IMR-90 (cell line): ENCODE measurements at regions not wholly inside any gene's neighbourhood (a gene's known extent, or its start where the extent isn't known, plus 50 kb on each side); places are given as distances from the start of the nearest gene placed in this dataset.

Experiments
- MAZ ChIP-seq: IDR thresholded peaks from 2 replicates; pipeline ENCODE4 v1.6.1; 2012; ENCODE audit warnings: low read depth, mild to moderate bottlenecking, low read length, improper control_type of control experiment, moderate library complexity, borderline replicate concordance
- POLR2A ChIP-seq: IDR thresholded peaks from 2 replicates; pipeline ENCODE4 v1.6.1; 2012; ENCODE audit warnings: mild to moderate bottlenecking, low read depth, low read length
- TF ChIP-seq, protein P1 (sequence below): conservative IDR thresholded peaks from 2 replicates; pipeline ENCODE4 v1.5.1; 2012; ENCODE audit warnings: mild to moderate bottlenecking, low read depth, low read length, improper control_type of control experiment

DNA sequence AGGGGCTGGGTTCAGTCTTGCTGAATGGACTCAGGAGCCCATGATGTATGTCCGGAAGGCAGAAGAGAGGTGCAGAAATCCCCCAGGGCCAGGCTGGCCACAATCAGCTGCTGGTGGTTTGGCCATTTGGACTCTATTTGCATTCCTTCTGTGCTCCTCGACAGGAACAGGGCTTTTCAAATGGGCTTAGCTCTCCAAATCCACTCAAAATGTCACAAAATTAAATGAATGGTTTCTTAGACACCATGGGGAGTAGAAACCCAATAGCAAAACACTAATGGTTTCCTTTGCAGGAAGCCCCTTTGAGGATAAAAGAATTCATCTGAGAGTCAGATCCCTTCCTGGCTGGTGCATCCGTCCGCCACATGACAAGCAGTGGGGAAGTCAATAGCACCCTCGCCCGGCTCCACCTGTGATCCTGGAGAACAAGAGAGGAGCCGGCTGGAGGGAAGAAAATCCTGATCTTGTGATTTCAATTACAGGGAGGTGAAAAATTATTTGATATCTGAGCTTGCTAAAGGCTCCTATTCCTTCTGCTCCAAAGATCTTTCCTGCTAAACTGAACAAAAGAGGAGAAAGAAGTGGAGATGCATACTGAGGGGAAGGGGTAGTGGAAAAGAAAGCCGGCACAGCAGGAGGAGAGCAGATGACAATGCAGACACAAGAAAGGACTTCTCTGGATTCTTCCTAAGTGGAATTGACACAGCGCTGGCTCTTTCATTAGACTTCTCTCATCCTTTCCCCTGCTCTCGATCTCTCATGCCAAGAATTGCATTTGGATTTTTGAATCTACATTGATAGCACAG, 190.7 kb downstream of the C7orf25 start:
- TF ChIP-seq, protein P1, sequence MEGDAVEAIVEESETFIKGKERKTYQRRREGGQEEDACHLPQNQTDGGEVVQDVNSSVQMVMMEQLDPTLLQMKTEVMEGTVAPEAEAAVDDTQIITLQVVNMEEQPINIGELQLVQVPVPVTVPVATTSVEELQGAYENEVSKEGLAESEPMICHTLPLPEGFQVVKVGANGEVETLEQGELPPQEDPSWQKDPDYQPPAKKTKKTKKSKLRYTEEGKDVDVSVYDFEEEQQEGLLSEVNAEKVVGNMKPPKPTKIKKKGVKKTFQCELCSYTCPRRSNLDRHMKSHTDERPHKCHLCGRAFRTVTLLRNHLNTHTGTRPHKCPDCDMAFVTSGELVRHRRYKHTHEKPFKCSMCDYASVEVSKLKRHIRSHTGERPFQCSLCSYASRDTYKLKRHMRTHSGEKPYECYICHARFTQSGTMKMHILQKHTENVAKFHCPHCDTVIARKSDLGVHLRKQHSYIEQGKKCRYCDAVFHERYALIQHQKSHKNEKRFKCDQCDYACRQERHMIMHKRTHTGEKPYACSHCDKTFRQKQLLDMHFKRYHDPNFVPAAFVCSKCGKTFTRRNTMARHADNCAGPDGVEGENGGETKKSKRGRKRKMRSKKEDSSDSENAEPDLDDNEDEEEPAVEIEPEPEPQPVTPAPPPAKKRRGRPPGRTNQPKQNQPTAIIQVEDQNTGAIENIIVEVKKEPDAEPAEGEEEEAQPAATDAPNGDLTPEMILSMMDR, result no peak
- TF ChIP-seq POLR2A (no peak), MAZ (no peak)
